ENCODE measurements at regions not wholly inside any gene's neighbourhood (a gene's known extent, or its start where the extent isn't known, plus 50 kb on each side); places are given as distances from the start of the nearest gene placed in this dataset.
"Not testable (repeated sequence)": the region's sequence is repeated elsewhere in the genome, so short reads cannot be mapped to it uniquely, and the experiment has no call there.

- DNase-seq (ENCODE audit: low read depth in 2 of 2): no peak
Measured at GRCh38 chr16:72457243-72457940, 285.4 kb upstream of the PMFBP1 start.

GRCh38 chr16:72455743-72456659, 284.0 kb upstream of the PMFBP1 start:
- no peak for DNase-seq (ENCODE audit: low read depth in 2 of 2)

GRCh38 chr16:72453856-72454255, 281.9 kb upstream of the PMFBP1 start:
- DNase-seq (ENCODE audit: low read depth in 2 of 2): not testable (repeated sequence)

- no peak for DNase-seq (ENCODE audit: low read depth in 2 of 2)
Measured at GRCh38 chr16:72444696-72445095, 272.7 kb upstream of the PMFBP1 start.

- DNase-seq (ENCODE audit: low read depth in 2 of 2): no peak
Measured at GRCh38 chr16:72443809-72444208, 271.9 kb upstream of the PMFBP1 start.

- no peak for DNase-seq (ENCODE audit: low read depth in 2 of 2)
Measured at GRCh38 chr16:72442385-72443158, 270.6 kb upstream of the PMFBP1 start.

GRCh38 chr16:72437891-72438290, 265.9 kb upstream of the PMFBP1 start:
- no peak for DNase-seq (ENCODE audit: low read depth in 2 of 2)

GRCh38 chr16:72434159-72434558, 262.2 kb upstream of the PMFBP1 start:
- no peak for DNase-seq (ENCODE audit: low read depth in 2 of 2)

- DNase-seq (ENCODE audit: low read depth in 2 of 2): no peak
Measured at GRCh38 chr16:72430121-72430520, 258.2 kb upstream of the PMFBP1 start.

GRCh38 chr16:72429671-72430081, 257.7 kb upstream of the PMFBP1 start:
- DNase-seq (ENCODE audit: low read depth in 2 of 2): no peak

GRCh38 chr16:72428681-72429376, 256.9 kb upstream of the PMFBP1 start:
- no peak for DNase-seq (ENCODE audit: low read depth in 2 of 2)

- no peak for DNase-seq (ENCODE audit: low read depth in 2 of 2)
Measured at GRCh38 chr16:72427783-72428331, 255.9 kb upstream of the PMFBP1 start.

- no peak for DNase-seq (ENCODE audit: low read depth in 2 of 2)
Measured at GRCh38 chr16:72427051-72427782, 255.3 kb upstream of the PMFBP1 start.

GRCh38 chr16:72426386-72426785, 254.4 kb upstream of the PMFBP1 start:
- no peak for DNase-seq (ENCODE audit: low read depth in 2 of 2)

GRCh38 chr16:72425571-72426341, 253.8 kb upstream of the PMFBP1 start:
- DNase-seq (ENCODE audit: low read depth in 2 of 2): no peak

GRCh38 chr16:72424757-72425156, 252.8 kb upstream of the PMFBP1 start:
- DNase-seq (ENCODE audit: low read depth in 2 of 2): no peak

- no peak for DNase-seq (ENCODE audit: low read depth in 2 of 2)
Measured at GRCh38 chr16:72422308-72422897, 250.4 kb upstream of the PMFBP1 start.

- DNase-seq (ENCODE audit: low read depth in 2 of 2): no peak
Measured at GRCh38 chr16:72419638-72420037, 247.7 kb upstream of the PMFBP1 start.

GRCh38 chr16:72415379-72415778, 243.4 kb upstream of the PMFBP1 start:
- DNase-seq (ENCODE audit: low read depth in 2 of 2): no peak
